ENCODE measurements at regions not wholly inside any gene's neighbourhood (a gene's known extent, or its start where the extent isn't known, plus 50 kb on each side); places are given as distances from the start of the nearest gene placed in this dataset.

GRCh38 chr7:65463184-65463583 is 89.5 kb downstream of the ZNF92 start:
- TF ChIP-seq TAF1 (IDR thresholded peaks at IDR 0.05; ENCODE audit: low read depth, low read length) (no peak), POLR2AphosphoS5 (IDR thresholded peaks at IDR 0.05; ENCODE audit: low read depth, low read length) (no peak), POLR2A (IDR thresholded peaks at IDR 0.05; ENCODE audit: low read depth, low read length) (no peak), PAX5 (IDR thresholded peaks at IDR 0.05; ENCODE audit: insufficient read depth, low read length, severe bottlenecking) (no peak), SPI1 (IDR thresholded peaks at IDR 0.05; ENCODE audit: low read depth, low read length) (no peak)
